ENCODE measurements at regions not wholly inside any gene's neighbourhood (a gene's known extent, or its start where the extent isn't known, plus 50 kb on each side); places are given as distances from the start of the nearest gene placed in this dataset.

- DNase-seq (ENCODE audit: extremely low spot score): no peak
- POLR2A ChIA-PET: no interaction called here
These were observed 127.6 kb downstream of the CHD9NB start for GRCh38 chr16:52925143-52925542.

GRCh38 chr16:52924162-52924561, 128.5 kb downstream of the CHD9NB start:
- no peak for DNase-seq (ENCODE audit: extremely low spot score)
- no peak for TF ChIP-seq HDGF (IDR thresholded peaks at IDR 0.05; ENCODE audit: borderline replicate concordance)
- TF ChIP-seq ELF4 (IDR thresholded peaks at IDR 0.05): no peak
- no peak for TF ChIP-seq SP1 (IDR thresholded peaks at IDR 0.05)
- TF ChIP-seq BHLHE40 (IDR thresholded peaks at IDR 0.05; ENCODE audit: borderline replicate concordance): no peak
- no peak for TF ChIP-seq NFRKB (IDR thresholded peaks at IDR 0.05)
- TF ChIP-seq FOXA1 (IDR thresholded peaks at IDR 0.05): no peak
- no peak for TF ChIP-seq TARDBP (IDR thresholded peaks at IDR 0.05)
- TF ChIP-seq L3MBTL2 (conservative IDR thresholded peaks at IDR 0.05): no peak
- no peak for TF ChIP-seq FOXM1 (IDR thresholded peaks at IDR 0.05; ENCODE audit: borderline replicate concordance)
- no peak for TF ChIP-seq FOXK2 (IDR thresholded peaks at IDR 0.05)
- TF ChIP-seq PKNOX1 (IDR thresholded peaks at IDR 0.05): no peak
- no peak for TF ChIP-seq SUZ12 (IDR thresholded peaks at IDR 0.05)
- TF ChIP-seq LEF1 (IDR thresholded peaks at IDR 0.05; ENCODE audit: borderline replicate concordance): no peak
- TF ChIP-seq ZNF384 (IDR thresholded peaks at IDR 0.05): no peak
- no peak for TF ChIP-seq ARNT (IDR thresholded peaks at IDR 0.05)
- no peak for TF ChIP-seq CTBP1 (IDR thresholded peaks at IDR 0.05; ENCODE audit: borderline replicate concordance)
- CTCF ChIA-PET: no interaction called here
- POLR2A ChIA-PET: no interaction called here

More at GRCh38 chr16:52925143-52925542, 127.6 kb downstream of the CHD9NB start:
- no peak for TF ChIP-seq HDGF (IDR thresholded peaks at IDR 0.05; ENCODE audit: borderline replicate concordance)
- no peak for TF ChIP-seq CTBP1 (IDR thresholded peaks at IDR 0.05; ENCODE audit: borderline replicate concordance)
- no peak for TF ChIP-seq FOXM1 (IDR thresholded peaks at IDR 0.05; ENCODE audit: borderline replicate concordance)
- TF ChIP-seq LEF1 (IDR thresholded peaks at IDR 0.05; ENCODE audit: borderline replicate concordance): no peak
- TF ChIP-seq TARDBP (IDR thresholded peaks at IDR 0.05): no peak
- TF ChIP-seq ARNT (IDR thresholded peaks at IDR 0.05): no peak
- TF ChIP-seq SUZ12 (IDR thresholded peaks at IDR 0.05): no peak
- no peak for TF ChIP-seq FOXA1 (IDR thresholded peaks at IDR 0.05)
- TF ChIP-seq SP1 (IDR thresholded peaks at IDR 0.05): no peak
- no peak for TF ChIP-seq BHLHE40 (IDR thresholded peaks at IDR 0.05; ENCODE audit: borderline replicate concordance)
- TF ChIP-seq NFRKB (IDR thresholded peaks at IDR 0.05): no peak
- no peak for TF ChIP-seq PKNOX1 (IDR thresholded peaks at IDR 0.05)
- TF ChIP-seq FOXK2 (IDR thresholded peaks at IDR 0.05): no peak
- TF ChIP-seq ELF4 (IDR thresholded peaks at IDR 0.05): no peak
- no peak for TF ChIP-seq L3MBTL2 (conservative IDR thresholded peaks at IDR 0.05)
- TF ChIP-seq ZNF384 (IDR thresholded peaks at IDR 0.05): no peak
- CTCF ChIA-PET: no interaction called here

- POLR2A ChIA-PET: no interaction called here
- no peak for DNase-seq (ENCODE audit: extremely low spot score)
- CTCF ChIA-PET: no interaction called here
- TF ChIP-seq NFRKB (IDR thresholded peaks at IDR 0.05) (no peak), FOXA1 (IDR thresholded peaks at IDR 0.05) (no peak), ZNF384 (IDR thresholded peaks at IDR 0.05) (no peak), SUZ12 (IDR thresholded peaks at IDR 0.05) (no peak), ELF4 (IDR thresholded peaks at IDR 0.05) (no peak), ARNT (IDR thresholded peaks at IDR 0.05) (no peak), FOXM1 (IDR thresholded peaks at IDR 0.05; ENCODE audit: borderline replicate concordance) (no peak), HDGF (IDR thresholded peaks at IDR 0.05; ENCODE audit: borderline replicate concordance) (no peak), PKNOX1 (IDR thresholded peaks at IDR 0.05) (no peak), L3MBTL2 (conservative IDR thresholded peaks at IDR 0.05) (no peak)
These were observed 131.6 kb downstream of the CHD9NB start for GRCh38 chr16:52921104-52921503.

- POLR2A ChIA-PET: no interaction called here
- DNase-seq (ENCODE audit: extremely low spot score): no peak
- CTCF ChIA-PET: no interaction called here
- TF ChIP-seq ARNT (IDR thresholded peaks at IDR 0.05) (no peak), SP1 (IDR thresholded peaks at IDR 0.05) (no peak), PKNOX1 (IDR thresholded peaks at IDR 0.05) (no peak), FOXK2 (IDR thresholded peaks at IDR 0.05) (no peak), TARDBP (IDR thresholded peaks at IDR 0.05) (no peak), ELF4 (IDR thresholded peaks at IDR 0.05) (no peak), L3MBTL2 (conservative IDR thresholded peaks at IDR 0.05) (no peak), NFRKB (IDR thresholded peaks at IDR 0.05) (no peak), LEF1 (IDR thresholded peaks at IDR 0.05; ENCODE audit: borderline replicate concordance) (no peak)
These were observed 132.4 kb downstream of the CHD9NB start for GRCh38 chr16:52920331-52920730.

GRCh38 chr16:52914428-52914827, 138.3 kb downstream of the CHD9NB start:
- ChIA-PET CTCF (interaction anchor here (0.6 to 4.9 kb wide), 3 partner anchors 723 to 845 kb away, joined by 3 to 19 read pairs (median 17); no protein-coding TSS in a partner anchor), POLR2A (no interaction called here)
- no peak for TF ChIP-seq CTBP1 (IDR thresholded peaks at IDR 0.05; ENCODE audit: borderline replicate concordance)
- no peak for TF ChIP-seq HDGF (IDR thresholded peaks at IDR 0.05; ENCODE audit: borderline replicate concordance)
- TF ChIP-seq ELF4 (IDR thresholded peaks at IDR 0.05): no peak
- TF ChIP-seq FOXA1 (IDR thresholded peaks at IDR 0.05): no peak
- no peak for TF ChIP-seq ARNT (IDR thresholded peaks at IDR 0.05)
- no peak for TF ChIP-seq ZNF384 (IDR thresholded peaks at IDR 0.05)
- no peak for TF ChIP-seq BHLHE40 (IDR thresholded peaks at IDR 0.05; ENCODE audit: borderline replicate concordance)
- TF ChIP-seq NFRKB (IDR thresholded peaks at IDR 0.05): no peak
- no peak for TF ChIP-seq LEF1 (IDR thresholded peaks at IDR 0.05; ENCODE audit: borderline replicate concordance)
- no peak for TF ChIP-seq FOXM1 (IDR thresholded peaks at IDR 0.05; ENCODE audit: borderline replicate concordance)
- no peak for TF ChIP-seq L3MBTL2 (conservative IDR thresholded peaks at IDR 0.05)
- no peak for TF ChIP-seq SUZ12 (IDR thresholded peaks at IDR 0.05)
- DNase-seq (ENCODE audit: extremely low spot score): no peak

Measured in HEK293T (cell line).